NB4 (cell line): ENCODE measurements at regions not wholly inside any gene's neighbourhood (a gene's known extent, or its start where the extent isn't known, plus 50 kb on each side); places are given as distances from the start of the nearest gene placed in this dataset.

ENCODE experiments used
- MYC ChIP-seq: IDR thresholded peaks from 2 replicates; pipeline ENCODE4 v1.6.1; 2011; ENCODE audit warnings: low read depth, low read length
- TF ChIP-seq, protein P1 (sequence below): IDR thresholded peaks from one replicate; pipeline ENCODE4 v1.5.1; 2012; ENCODE audit warnings: low read depth, low read length

DNA sequence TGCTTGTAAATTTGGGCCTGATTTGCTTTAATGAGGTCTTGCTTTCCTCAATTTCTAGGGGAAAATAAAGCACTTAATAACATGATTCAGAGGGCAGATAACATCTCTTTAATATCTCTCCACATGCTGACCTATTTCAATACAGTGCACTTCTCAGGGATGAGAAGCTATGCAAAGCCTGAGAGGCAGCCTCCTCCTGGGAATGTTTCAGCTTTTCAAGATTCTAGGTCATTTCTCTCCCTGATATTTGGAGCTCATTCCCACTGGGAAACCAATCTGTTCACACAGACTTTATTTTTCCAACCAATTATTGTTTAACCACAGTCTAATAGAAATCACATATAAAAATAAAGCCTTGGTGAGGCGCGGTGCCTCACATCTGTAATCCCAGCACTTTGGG is 67.0 kb upstream of the LSAMP start:
- TF ChIP-seq, protein P1, sequence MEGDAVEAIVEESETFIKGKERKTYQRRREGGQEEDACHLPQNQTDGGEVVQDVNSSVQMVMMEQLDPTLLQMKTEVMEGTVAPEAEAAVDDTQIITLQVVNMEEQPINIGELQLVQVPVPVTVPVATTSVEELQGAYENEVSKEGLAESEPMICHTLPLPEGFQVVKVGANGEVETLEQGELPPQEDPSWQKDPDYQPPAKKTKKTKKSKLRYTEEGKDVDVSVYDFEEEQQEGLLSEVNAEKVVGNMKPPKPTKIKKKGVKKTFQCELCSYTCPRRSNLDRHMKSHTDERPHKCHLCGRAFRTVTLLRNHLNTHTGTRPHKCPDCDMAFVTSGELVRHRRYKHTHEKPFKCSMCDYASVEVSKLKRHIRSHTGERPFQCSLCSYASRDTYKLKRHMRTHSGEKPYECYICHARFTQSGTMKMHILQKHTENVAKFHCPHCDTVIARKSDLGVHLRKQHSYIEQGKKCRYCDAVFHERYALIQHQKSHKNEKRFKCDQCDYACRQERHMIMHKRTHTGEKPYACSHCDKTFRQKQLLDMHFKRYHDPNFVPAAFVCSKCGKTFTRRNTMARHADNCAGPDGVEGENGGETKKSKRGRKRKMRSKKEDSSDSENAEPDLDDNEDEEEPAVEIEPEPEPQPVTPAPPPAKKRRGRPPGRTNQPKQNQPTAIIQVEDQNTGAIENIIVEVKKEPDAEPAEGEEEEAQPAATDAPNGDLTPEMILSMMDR = no peak
- no peak for TF ChIP-seq MYC
